COLO668 (cell line): ENCODE measurements at regions not wholly inside any gene's neighbourhood (a gene's known extent, or its start where the extent isn't known, plus 50 kb on each side); places are given as distances from the start of the nearest gene placed in this dataset.
A peak's percentile ranks its signal among the peaks of the same experiment; 100 is the strongest.

Source experiments
- DNase-seq: peaks from one replicate; lab custom pipeline; 2025; ENCODE audit not compliant: unreplicated experiment; lab: John Stamatoyannopoulos, UW

- DNase-seq = no peak
These were observed 168.0 kb downstream of the TMTC3 start for GRCh38 chr12:88310069-88310468.

GRCh38 chr12:88310666-88311065 is 168.6 kb downstream of the TMTC3 start:
- DNase-seq = no peak

- no peak for DNase-seq
These were observed 171.4 kb downstream of the TMTC3 start for GRCh38 chr12:88313554-88313953.

DNA sequence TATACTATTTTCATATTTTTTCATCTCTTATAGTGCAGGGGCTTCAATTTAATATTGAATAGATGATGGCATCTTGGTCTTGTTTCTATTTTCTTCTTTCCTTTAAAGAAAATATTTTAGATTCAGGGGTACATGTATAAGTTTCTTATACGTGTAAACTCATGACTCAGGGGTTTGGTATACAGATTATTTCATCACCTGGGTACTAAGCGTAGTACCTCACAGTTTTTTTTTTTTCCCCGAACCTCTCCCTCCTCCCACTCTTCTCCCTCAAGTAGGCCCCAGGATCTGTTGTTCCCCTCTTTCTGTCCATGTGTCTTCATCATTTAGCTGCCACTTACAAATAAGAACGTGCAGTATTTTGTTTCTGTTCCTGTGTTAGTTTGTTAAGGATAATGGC is 172.6 kb downstream of the TMTC3 start:
- no peak for DNase-seq

- DNase-seq = no peak
These were observed 176.6 kb downstream of the TMTC3 start for GRCh38 chr12:88318726-88319125.

DNA sequence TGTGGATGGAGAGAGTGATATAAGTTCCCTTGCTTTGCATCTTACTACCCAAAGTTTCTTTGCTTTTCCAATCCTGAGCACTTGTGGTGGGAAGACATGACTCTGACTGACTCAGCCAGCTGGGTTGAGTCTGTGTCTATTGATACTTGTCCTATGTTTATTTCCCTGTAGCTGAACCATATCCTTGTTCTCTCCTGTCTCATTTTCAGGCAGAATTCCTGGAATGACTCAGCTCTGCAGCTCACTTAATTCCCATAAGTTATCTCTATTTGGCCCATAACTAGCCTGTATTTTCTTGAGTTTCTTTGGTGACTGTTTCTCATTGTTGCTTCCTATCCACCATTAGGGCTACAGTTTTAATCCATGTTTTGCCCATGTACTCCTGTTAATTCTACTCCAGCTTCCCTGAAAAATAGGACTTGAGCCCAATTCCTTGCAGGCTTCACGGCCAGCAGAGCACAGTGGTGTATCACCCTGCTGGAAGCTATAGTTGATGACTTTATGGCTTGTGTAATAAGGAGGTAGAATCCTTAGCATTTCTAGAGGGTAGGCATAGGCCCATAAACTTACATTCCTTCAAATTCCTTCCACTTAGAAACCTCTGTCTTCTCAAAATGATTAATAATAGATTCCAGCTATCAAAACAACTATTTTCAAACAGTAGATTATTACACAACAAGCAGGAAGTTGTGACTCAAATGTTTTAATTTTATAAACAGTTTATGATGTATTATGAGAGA is 183.1 kb downstream of the TMTC3 start:
- no peak for DNase-seq

DNA sequence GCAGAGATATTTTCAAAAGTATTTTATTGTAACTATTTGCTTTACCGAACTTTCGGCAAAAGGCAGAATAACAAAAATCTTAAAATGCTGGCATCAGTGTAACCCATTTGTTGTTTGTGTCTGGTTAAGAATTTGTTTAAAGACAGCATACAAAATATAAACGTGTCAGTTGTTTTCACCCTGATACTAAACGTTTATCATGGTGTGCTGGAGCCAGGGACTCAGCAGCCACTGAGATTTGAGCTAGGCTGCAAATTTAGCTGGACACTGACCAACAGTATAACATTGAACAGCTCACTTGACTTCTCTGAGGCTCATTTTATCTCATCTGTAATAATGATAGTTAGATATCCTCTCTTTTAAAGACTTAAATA is 183.7 kb downstream of the TMTC3 start:
- DNase-seq = no peak

DNA sequence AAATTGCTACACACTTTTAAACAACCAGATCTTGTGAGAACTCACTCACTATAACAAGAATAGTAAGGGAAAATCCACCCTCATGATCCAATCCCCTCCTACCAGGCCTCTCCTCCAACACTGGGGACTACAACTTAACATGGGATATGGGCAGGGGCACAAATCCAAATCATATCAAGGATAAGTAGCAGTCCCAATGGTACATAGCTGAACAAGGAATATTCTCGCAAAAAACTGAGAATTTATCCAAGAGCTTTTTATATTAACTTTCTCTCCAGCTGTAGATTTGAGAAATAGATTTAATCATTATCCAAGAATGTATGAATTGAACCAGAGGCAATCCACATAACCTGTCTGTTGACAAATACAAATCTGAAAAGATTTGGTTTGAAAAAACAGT is 185.2 kb downstream of the TMTC3 start:
- DNase-seq = no peak

- DNase-seq = no peak
These were observed 186.0 kb downstream of the TMTC3 start for GRCh38 chr12:88328090-88328489.

GRCh38 chr12:88329833-88330232 is 187.7 kb downstream of the TMTC3 start:
- no peak for DNase-seq

- peak; percentile 72 for DNase-seq
These were observed 192.2 kb downstream of the TMTC3 start for GRCh38 chr12:88334271-88334670.

DNA sequence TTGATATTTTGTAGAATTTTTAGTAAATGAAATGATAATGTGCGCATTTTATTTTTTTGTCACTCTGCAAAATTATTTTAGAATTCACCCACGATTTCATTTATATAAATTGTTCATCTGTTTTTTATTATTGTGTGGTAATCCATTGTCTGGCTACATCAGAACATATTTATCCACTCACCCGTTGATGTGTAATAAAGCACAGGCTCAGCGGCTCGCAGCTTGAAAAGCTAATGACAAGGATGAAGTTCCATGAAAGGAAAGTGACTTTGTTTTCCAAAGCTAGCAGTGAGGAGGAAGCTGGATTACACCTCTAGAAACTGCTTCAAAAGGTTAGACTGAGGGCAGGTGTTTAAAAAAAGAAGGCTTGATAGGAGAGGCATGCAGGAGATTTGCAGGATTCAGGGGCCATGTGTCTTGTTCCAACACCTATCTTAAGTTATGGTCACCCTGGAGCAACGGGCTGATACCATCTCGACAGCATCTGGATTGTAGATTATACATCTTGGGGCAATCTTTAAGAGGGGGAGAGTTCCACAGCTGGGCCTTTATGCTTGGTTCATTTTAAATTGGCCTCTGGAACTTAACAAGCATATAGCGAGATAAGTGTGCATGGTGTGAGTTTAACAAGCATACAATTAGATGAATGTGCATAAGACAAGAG is 194.1 kb downstream of the TMTC3 start:
- DNase-seq = no peak

GRCh38 chr12:88338486-88338885 is 196.4 kb downstream of the TMTC3 start:
- no peak for DNase-seq

DNA sequence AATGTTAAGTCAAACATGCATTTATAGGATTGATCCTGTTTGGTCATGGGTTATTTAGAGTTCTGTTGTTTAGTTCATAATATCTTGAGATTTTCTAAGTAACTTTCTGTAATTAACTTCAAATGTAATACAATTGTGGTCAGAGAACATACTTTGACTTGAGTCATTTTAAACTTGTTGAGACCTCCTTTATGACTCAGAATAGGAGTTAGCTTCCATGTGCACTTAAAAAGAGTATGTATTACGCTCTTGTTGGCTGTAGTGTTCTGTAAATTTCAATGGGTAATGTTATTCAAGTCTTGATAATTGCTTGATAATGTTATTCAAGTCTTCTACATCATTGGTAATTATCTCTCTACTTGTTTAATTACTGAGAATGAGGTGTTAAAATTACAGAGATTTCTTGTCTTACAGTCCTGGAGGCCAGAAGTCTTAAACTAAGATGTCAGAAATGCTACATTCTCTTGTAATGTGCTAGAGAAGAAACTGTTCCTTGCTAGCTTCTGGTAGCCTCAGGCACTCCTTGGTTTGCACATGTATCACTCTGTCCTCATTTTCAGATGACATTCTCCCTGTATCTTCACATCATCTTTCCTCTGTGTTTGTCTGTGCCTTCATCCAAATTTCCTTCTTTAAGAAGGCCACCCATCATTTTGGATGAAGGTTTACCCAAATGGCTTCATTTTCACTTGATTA is 197.3 kb downstream of the TMTC3 start:
- no peak for DNase-seq

GRCh38 chr12:88339966-88340365 is 197.9 kb downstream of the TMTC3 start:
- no peak for DNase-seq

- no peak for DNase-seq
These were observed 200.2 kb downstream of the TMTC3 start for GRCh38 chr12:88342251-88342806.

GRCh38 chr12:88351146-88351545 is 209.0 kb downstream of the TMTC3 start:
- no peak for DNase-seq

- DNase-seq = no peak
These were observed 212.6 kb downstream of the TMTC3 start for GRCh38 chr12:88354691-88355090.

GRCh38 chr12:88360343-88360742 is 218.2 kb downstream of the TMTC3 start:
- no peak for DNase-seq

GRCh38 chr12:88361493-88361892 is 218.8 kb downstream of the KITLG start:
- DNase-seq = no peak

GRCh38 chr12:88362439-88362838 is 217.8 kb downstream of the KITLG start:
- DNase-seq = no peak

- DNase-seq = no peak
These were observed 214.9 kb downstream of the KITLG start for GRCh38 chr12:88365403-88365802.
